HEK293 (cell line): ENCODE measurements at regions not wholly inside any gene's neighbourhood (a gene's known extent, or its start where the extent isn't known, plus 50 kb on each side); places are given as distances from the start of the nearest gene placed in this dataset.
A peak's percentile ranks its signal among the peaks of the same experiment; 100 is the strongest.
"Not testable (repeated sequence)": the region's sequence is repeated elsewhere in the genome, so short reads cannot be mapped to it uniquely, and the experiment has no call there.

Experiments used
- BCL11A ChIP-seq: fragments of 450-650 bp; formaldehyde crosslinking; IDR thresholded peaks from 2 replicates; pipeline ENCODE4 v1.5.1; 2016; ENCODE audit warnings: low read depth, missing biosample characterization, missing genetic modification characterization
- MYNN ChIP-seq: fragments of 450-650 bp; formaldehyde crosslinking; IDR thresholded peaks from 2 replicates; pipeline ENCODE4 v1.5.1; 2016; ENCODE audit warnings: missing biosample characterization, missing genetic modification characterization, borderline replicate concordance
- ZNF274 ChIP-seq, 2 experiments: fragments of 200-500 bp in 1 of 2; fragments of 450-650 bp in 1 of 2; sonication (Bioruptor generic) in 1 of 2; formaldehyde crosslinking in 1 of 2; IDR thresholded peaks; 2 replicates each; pipeline versions ENCODE4 v1.5.1 to v1.6.1; 2014 to 2016; ENCODE audit warnings: borderline replicate concordance in 1 of 2, inconsistent platforms in 1 of 2, low read length in 1 of 2, missing biosample characterization in 1 of 2, missing genetic modification characterization in 1 of 2
- TF ChIP-seq, protein P1 (sequence below): fragments of 450-650 bp; formaldehyde crosslinking; IDR thresholded peaks from 2 replicates; pipeline ENCODE4 v1.5.1; 2016; ENCODE audit warnings: missing biosample characterization, missing genetic modification characterization
- TF ChIP-seq, protein P2 (sequence below): fragments of 450-650 bp; formaldehyde crosslinking; IDR thresholded peaks from 2 replicates; pipeline ENCODE4 v1.5.1; 2017; ENCODE audit warnings: missing biosample characterization, missing genetic modification characterization

DNA sequence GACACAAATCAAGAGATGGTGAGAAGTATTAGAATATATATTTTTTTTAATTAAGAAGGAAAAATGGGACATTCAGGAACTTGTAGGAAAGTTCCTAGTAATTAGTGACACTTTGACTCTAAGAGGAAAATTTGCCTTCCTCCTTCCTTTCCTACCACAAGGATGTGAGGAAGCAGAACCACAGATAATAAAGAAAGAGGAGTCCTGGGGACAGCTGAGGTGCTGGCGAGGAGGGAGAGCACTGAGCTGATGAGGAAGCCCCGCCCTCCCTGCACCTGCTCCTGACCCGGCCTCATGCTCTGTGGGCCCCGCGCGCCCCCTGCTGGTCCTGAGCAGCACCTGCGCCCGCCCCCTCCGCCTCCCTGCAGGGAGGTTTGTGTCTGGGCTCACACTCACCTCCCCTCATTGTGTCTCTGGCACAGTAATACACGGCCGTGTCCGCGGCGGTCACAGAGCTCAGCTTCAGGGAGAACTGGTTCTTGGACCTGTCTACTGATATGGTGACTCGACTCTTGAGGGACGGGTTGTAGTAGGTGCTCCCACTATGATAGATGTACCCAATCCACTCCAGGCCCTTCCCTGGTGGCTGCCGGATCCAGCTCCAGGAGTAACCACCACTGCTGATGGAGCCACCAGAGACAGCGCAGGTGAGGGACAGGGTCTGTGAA lies 822.6 kb downstream of the TMEM121 start:
- TF ChIP-seq, protein P1, sequence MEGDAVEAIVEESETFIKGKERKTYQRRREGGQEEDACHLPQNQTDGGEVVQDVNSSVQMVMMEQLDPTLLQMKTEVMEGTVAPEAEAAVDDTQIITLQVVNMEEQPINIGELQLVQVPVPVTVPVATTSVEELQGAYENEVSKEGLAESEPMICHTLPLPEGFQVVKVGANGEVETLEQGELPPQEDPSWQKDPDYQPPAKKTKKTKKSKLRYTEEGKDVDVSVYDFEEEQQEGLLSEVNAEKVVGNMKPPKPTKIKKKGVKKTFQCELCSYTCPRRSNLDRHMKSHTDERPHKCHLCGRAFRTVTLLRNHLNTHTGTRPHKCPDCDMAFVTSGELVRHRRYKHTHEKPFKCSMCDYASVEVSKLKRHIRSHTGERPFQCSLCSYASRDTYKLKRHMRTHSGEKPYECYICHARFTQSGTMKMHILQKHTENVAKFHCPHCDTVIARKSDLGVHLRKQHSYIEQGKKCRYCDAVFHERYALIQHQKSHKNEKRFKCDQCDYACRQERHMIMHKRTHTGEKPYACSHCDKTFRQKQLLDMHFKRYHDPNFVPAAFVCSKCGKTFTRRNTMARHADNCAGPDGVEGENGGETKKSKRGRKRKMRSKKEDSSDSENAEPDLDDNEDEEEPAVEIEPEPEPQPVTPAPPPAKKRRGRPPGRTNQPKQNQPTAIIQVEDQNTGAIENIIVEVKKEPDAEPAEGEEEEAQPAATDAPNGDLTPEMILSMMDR = peak; percentile 76
- TF ChIP-seq, protein P2, sequence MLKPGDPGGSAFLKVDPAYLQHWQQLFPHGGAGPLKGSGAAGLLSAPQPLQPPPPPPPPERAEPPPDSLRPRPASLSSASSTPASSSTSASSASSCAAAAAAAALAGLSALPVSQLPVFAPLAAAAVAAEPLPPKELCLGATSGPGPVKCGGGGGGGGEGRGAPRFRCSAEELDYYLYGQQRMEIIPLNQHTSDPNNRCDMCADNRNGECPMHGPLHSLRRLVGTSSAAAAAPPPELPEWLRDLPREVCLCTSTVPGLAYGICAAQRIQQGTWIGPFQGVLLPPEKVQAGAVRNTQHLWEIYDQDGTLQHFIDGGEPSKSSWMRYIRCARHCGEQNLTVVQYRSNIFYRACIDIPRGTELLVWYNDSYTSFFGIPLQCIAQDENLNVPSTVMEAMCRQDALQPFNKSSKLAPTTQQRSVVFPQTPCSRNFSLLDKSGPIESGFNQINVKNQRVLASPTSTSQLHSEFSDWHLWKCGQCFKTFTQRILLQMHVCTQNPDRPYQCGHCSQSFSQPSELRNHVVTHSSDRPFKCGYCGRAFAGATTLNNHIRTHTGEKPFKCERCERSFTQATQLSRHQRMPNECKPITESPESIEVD (tag by site-specific recombination) = not testable (repeated sequence)
- not testable (repeated sequence) for TF ChIP-seq BCL11A (tag by site-specific recombination); MYNN (tag by site-specific recombination); ZNF274 (IDR thresholded peaks at IDR 0.05; ENCODE audit: low read length); ZNF274 (tag by site-specific recombination; IDR thresholded peaks at IDR 0.05; ENCODE audit: borderline replicate concordance)
